GM21576 (cell line): ENCODE measurements at regions not wholly inside any gene's neighbourhood (a gene's known extent, or its start where the extent isn't known, plus 50 kb on each side); places are given as distances from the start of the nearest gene placed in this dataset.

ENCODE experiments used
- ATAC-seq: cut with Tn5 transposase; IDR thresholded peaks from one replicate; pipeline ENCODE4 v1.9.1; 2021; ENCODE audit warnings: mild to moderate bottlenecking, moderate library complexity; ENCODE audit not compliant: unreplicated experiment

DNA sequence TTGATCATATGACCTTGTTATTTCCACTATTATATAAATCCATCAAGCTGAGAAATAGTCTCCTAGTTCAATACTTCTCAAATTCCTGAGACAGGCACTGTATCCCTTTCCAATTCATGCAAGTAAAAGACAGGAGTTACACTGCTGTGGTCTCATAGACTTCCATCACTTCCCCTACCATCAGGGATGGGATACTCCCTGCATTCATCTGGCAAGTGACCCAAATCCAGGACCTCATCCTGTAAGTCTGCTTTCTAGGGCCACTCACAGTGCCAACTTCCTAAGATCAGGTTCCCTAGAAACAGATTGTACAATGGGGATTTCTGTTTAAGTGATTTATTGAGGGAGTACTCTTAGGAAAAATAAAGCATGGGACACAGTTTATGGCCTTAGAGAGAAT, 424.0 kb upstream of the CDH7 start:
- ATAC-seq: no peak

DNA sequence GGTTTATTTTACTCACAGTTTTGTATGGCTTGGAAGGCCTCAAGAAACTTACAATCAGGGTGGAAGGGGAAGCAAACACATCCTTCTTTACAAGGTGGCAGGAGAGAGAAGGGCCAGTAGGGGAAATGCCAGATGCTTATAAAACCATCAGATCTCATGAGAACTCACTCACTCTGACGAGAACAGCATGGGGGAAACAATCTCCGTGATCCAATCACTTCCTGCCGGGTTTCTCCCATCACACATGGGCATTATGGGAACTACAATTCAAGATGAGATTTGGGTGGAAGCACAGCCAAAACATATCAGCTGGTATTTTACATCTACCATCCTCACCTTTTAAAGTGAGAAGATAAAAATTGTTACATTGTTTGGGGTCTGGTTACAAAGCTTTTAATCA, 427.9 kb upstream of the CDH7 start:
- no peak for ATAC-seq

DNA sequence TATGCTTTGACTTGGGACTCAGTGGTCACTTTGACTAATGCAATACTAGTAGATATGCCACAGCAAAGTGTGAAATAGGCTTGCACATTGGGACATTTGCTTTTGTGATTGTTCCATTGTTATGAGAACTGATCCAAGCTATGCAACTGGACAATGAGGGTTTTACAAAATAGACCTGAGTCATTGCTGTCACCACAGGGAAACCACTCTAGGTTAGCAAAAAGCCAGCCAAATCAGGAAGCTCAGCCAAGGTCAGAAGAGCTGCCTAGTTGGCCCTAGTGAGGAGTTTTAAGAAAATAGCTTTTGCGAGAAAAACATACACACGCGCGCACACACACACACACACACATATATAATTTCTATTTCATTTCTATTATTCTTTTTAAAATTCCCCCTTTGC, 452.4 kb upstream of the CDH7 start:
- no peak for ATAC-seq

DNA sequence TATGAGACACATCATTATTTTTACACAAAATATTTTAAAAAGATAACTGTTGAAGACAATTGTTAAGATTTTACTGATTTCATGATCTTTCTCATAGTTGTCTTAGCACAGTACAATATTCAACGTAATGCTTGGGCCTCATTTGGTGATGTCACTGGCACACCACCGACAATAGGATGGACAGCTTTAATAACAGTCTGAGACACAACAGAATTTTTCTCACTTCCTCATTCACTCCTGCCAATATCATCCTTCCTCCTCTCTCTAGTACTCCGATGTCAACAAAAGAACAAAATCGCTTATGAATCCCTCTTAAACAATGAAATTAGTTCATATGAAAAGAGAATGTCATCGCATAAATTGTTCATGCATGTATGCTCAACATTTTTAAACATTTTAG, 461.9 kb upstream of the CDH7 start:
- ATAC-seq: no peak

DNA sequence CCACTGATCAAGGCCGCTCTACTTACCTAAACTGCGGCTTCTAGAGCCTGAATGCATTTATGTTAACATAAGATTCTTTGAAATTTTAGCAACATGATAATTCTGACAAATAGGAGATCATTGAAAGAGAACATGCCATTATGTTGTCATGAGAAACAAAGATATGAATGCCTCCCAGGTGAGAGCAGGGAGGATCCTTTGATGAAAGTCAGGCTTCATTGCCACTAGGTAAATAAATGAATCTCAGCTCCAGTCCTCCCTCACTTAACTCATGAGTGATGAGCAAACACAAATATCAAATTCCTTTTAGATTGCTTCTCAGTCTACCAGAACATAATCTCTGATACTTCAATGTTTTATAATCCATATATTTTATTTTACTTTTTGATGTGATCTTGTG, 463.2 kb upstream of the CDH7 start:
- no peak for ATAC-seq

DNA sequence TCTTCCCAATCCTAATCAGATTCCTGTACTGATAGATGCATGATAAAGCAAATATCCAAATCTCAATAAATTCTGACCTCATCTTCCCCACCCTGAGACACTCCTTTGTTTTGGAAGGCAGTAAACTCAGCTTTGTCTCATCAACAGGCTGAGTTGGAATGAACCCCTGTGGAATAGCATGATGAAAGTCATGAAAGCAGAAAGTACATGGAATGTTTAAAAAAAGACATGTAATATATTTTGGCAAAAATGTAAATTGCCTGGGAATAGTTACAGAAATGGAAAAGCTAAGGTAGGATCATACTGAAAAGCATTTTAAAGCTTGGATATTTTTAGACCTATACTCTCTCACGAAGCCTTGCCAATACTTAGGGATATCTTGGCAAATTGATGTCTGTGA, 468.7 kb upstream of the CDH7 start:
- no peak for ATAC-seq

DNA sequence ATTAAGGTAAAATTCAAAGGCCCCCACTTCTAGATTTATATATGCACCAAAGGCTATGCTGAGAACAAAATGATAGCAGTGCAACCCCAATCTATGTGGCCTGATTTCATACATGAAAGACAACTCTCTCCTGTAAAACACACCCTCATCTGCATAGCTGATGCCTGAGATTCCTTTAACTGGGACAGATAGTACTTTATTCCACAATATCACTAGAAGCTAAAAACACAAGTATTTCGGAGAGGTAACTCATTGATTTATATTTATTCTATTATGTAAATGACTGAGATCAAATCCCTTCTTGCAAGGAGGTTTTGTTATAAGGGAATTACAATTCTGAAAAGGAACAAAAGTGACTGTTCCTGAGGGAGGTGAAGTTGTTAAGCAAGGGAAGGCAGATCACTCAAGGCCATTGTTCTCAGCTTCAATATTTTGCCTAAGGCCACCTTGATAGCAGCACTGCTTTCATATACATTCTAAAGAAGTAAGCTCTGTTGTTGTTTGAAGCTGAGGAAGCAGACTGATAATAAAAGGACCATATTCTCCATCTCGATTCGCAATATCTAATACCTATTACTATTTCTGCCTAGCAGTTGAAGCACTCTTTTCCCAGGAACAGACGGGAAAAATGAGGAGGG, 471.0 kb upstream of the CDH7 start:
- no peak for ATAC-seq

DNA sequence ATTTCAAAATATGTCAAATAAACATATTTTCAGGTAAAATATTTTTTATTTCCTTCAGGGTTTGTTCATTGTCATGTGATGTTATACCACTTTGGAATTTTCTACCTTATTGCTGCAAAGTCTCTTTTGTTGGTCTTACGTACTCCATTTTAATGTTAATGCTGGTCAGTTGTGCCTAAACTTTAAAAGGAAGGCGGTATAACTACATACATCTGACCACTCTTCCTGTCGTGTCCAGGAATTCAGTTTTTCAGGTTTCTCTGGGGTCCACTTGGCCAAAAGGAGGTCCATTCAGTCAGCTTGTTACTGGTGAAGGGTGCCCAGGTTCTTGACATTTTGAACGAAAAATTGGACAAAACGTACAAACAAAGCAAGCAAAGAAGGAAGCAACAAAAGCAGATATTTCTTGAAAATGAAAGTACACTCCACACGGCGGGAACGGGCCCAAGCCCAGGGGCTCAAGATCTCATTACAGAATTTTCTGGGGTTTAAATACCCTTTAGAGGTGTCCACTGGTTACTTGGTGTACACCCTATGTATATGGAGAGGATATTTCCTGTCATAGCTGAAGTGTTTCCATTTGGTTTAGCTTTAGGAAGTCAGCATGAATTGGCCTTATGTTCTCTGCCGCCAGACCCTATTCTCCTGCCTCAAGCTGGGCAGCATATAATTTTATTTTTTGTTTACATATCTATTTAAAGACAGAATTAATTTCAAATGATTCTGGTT, 471.7 kb upstream of the CDH7 start:
- ATAC-seq: no peak

DNA sequence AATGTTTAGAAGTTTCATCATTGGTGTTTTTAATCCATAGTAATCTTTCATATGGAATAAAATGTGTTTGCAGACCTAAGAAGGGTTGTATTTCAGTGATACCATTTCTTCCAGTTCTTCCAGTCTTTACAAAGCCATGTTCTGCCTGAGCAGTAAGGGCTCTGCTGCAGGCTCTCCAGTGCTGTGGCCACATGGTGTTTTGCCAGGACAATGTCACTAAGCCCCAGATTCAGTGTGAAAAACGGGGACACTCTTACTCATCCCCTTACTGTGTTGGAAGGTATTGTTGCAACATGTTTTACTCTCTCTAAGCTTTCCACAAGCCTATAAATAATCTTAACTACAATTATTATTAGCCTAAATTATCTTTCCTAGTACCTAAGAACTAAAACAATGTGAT, 481.4 kb upstream of the CDH7 start:
- no peak for ATAC-seq

DNA sequence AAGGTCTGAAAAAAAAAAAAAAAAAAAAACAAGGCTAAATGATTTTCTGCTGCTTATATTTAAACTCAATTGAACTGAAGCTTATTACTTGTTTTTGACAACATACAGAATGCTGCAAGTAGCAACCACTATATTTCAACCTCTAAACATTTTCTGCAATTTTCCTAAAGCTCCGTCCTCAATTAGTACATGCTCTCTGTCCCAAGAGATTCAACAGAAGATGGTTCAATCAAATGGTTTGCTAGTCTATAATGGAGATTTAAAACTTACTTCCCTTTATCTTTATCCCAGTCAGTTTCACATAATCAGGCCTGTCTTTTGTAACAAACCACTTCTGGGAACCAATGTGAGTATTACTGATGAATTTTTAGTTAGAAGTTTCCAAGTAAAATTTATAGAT, 485.1 kb upstream of the CDH7 start:
- no peak for ATAC-seq

DNA sequence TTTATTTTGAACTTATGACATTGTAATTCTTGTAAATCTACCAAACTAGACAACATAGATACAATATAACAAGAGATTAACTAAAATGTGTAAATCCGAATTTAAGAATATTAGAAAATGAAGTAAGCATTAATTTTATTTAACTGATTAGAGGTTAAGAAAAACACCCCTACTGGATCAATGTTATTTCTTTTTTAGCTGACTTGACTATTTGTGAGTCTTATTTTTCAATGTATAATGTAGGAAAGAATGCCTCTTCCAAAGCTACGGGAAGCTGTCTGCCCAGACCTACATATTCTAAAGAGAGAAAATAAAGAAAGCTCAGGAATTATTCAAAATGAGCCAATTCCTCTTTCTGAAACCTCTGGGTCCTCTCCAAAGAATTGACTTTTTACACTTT, 490.8 kb upstream of the CDH7 start:
- ATAC-seq: no peak

DNA sequence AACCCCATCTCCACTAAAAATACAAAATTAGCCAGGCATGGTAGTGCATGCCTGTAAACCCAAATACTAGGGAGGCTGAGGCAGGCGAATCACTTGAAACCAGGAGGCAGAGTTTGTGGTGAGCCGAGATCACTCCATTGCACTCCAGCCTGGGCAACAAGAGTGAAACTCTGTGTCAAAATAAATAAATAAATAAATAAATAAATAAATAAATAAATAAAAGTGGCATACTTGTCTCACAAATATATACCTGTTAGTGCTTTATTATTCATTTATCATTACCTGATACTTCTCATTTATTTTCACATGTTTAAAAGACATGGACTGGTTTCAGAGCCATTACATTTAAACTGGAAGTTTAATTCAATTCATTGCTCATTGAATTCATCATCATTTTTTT, 491.4 kb upstream of the CDH7 start:
- ATAC-seq: no peak

DNA sequence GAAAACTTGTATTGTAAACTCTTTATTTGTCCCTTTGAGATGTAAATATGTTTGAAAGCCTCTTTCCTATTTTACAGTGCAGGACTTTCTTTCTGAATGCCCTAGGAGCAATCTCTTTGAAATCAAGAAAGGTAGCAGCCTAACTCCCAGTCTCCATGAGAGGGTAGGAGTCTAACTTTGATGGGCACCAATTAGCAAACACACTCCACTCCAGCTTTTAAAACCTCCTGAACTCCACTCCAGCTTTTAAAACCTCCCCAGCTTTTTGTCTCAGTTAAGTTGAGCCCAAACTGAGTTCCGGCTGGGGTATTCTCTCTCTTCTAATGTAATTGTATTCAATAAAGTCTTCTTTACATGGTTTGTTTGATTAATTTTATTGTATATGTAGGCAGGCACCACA, 493.7 kb upstream of the CDH7 start:
- ATAC-seq: no peak

DNA sequence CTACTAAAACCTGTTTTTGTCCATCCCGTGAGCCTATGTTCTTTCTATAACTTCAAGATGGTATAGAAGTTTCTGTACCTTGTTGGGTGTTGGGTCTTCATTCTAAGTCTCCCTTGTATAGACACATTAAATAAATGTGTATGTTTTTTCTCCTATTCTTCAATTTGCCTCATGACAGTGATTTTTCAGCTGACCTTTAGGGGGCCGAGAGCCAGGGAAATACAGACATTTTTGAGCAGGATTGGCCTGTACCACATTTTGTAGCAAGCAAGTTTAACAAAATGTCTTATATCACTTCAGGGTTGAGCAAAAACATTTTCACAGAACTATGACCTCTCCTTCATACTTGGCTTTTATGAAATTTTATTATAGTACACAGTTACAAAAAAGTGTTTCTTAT, 495.4 kb upstream of the CDH7 start:
- ATAC-seq: no peak

DNA sequence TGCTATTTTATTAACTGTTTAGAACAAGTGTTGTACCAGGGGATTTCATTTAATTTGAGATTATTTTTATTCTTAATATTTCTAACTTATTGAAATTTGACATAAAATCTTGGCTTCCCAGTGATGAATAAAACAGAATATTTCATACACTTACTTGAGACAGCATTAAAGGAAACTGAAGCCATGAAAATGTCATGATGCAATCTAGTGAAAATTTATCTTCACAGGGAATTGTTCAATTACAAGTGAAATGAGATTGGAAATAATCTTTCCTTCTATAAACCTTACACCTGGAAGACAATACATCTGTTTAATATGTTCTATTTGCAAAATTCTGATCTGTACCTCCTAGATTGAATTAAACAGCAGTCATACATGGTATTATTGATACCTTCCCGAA, 511.0 kb upstream of the CDH7 start:
- ATAC-seq: no peak

DNA sequence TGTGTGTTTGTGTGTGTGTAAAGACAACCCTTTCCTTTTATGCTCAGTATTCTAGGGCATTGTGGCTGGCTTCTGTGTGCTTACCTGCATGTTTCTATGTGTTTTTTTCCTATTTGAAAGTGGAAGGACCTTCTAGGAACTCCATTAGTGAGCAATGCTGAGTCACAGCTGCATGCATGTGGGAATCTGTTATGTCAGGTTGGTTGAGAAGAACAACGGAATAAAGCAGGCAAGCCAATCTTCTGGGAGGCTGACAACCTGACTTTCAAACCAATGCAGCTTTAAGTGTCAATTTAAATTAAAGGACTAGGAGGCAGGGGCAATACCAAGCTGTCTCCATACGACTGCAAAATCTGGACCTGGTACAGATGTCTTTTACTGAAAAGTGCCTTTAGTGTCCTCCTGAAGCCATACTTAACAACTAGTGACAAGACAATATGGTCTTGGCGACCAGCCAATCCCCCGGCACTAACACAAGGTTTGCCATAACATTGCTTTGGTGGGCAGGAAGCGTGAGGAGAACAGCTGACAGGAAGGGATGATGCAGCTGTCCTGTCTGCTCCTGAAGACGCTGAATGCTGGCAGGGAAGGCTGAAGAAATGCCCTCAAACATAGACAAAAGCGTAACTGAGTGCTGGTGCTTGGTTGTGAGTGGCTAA, 514.7 kb upstream of the CDH7 start:
- ATAC-seq: no peak

DNA sequence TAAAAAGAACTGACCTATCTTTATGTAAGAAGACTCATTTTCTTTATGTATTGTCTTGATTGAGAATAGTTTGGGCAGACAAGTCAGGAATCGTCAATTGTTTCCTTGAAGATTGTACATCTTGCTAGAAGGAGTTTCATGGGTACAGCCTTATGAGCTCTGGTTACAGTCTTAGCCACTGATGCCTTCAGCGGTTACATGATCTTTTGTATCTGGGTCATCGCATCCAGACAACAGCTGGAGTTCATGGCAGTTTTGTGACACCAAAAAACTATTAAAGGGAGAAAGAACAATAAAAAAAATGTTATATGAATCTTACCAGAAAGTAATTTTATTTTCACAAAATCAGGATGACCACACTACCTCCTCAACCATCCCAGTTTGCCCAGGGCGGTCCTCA, 520.5 kb upstream of the CDH7 start:
- ATAC-seq: no peak

DNA sequence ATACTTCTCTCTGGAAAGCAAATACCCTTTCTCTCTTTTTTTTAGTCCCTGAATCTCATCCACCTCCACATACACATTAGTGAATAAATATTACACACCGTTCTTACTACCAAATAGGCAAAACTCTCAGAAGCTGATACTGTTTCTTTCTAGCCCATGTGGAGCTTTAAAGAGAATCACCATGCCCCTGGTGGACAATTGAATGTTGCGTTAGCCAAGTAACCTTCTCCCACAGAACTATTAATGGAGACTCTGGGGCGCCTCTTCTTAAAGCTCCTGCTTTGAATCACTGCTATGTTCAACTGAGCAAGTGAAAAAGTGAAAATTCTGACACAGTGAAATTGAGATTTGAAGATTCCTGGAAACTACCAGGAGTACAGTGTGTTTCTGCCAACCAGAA, 522.8 kb upstream of the CDH7 start:
- no peak for ATAC-seq

DNA sequence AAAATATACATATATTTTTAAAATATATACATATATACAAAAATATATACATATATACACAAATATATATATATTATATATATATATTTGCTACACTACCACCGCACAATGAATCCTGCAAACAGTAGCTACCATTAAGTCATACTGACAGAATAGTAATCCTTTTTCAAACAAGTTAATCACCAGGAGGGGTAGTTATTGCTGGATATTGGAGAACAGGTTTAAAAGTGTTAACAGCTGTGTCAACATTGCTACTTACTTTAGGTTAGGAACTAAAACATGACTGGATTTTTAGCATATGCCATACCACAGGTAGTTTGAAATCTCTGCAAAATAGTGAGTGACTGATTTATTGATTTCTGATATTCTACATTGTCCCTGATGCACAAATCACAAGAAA, 529.1 kb upstream of the CDH7 start:
- no peak for ATAC-seq

DNA sequence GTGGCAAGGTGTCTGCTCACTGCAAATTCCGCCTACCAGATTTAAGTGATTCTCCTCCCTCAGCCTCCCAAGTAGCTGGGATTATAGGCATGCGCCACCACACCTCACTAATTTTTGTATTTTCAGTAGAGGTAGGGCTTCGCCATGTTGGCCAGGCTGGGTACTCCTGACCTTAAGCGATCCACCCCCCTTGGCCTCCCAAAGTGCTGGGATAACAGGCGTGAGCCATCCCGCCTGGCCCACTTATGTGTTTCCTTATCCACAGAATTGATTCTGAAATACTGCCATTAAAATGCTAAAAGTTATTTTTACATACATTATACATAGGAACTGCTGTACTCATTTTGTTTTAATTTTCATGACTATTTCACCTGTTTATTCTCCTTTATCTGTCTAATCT, 529.7 kb upstream of the CDH7 start:
- ATAC-seq: no peak

DNA sequence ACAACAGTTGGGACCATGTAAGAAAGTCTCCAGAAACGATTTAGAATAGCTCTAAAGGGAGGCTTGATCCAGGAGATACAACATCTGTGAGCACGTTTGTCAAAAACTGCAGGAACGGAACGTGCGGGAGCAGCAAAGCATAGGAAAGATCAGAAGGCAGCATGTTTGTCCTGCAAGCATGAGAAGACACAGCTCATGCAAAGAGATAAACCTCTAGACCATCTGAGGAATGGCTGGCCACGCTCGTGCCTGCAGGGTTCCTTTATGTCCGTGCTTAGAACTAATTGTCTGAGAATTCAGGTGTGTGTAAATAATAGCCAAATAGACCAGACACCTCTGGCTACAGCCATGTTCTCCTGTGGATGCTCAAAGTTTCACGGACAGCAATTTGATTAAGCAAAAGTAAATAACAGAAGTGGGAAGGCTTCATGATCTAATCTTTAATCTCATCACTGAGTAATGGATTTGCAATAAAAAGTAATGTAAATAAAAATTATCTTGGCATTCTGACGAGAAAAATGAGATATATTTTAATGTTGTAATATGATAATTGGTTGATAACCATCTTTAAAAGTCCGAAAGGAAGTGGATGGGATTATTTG, 534.8 kb upstream of the CDH7 start:
- ATAC-seq: no peak

DNA sequence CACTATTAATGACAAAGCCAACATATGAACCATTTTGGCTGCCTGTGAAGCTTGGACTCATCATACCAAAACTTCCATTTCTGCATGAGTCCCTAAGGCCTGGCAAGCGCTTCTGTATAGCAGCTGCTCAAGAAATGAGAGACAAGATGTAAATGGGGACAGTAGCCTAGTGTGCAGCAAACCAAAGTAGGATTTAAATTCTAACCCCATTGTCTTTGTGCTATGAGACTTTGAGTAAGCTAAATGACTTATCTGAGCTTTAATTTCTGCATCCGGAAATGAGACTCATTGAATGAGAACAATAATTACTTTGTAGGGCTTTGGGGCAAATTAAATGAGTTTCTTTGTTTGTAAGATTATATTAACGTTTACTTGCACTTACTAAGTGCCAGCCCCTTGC, 536.4 kb upstream of the CDH7 start:
- no peak for ATAC-seq
